ENCODE measurements at regions not wholly inside any gene's neighbourhood (a gene's known extent, or its start where the extent isn't known, plus 50 kb on each side); places are given as distances from the start of the nearest gene placed in this dataset.

- no peak for TF ChIP-seq EZH2phosphoT487 (IDR thresholded peaks at IDR 0.05; ENCODE audit: low read depth, severe bottlenecking, unreplicated experiment)
- TF ChIP-seq CTCF (IDR thresholded peaks at IDR 0.05; ENCODE audit: poor library complexity), result no peak
- no peak for TF ChIP-seq EZH2 (IDR thresholded peaks at IDR 0.05; ENCODE audit: borderline replicate concordance)
These were observed 135.9 kb upstream of the TGFBR2 start for GRCh38 chr3:30470496-30470895.

Data from hepatocyte (in vitro differentiated cells).